CD4-positive, alpha-beta T cell treated with Interferon gamma for 1 hour (primary cell): ENCODE measurements at regions not wholly inside any gene's neighbourhood (a gene's known extent, or its start where the extent isn't known, plus 50 kb on each side); places are given as distances from the start of the nearest gene placed in this dataset.
A peak's percentile ranks its signal among the peaks of the same experiment; 100 is the strongest.
"Not testable (repeated sequence)": the region's sequence is repeated elsewhere in the genome, so short reads cannot be mapped to it uniquely, and the experiment has no call there.

Source experiments
- DNase-seq: peaks from one replicate; pipeline ENCODE4 v3.0.0-alpha.2; 2020

DNA sequence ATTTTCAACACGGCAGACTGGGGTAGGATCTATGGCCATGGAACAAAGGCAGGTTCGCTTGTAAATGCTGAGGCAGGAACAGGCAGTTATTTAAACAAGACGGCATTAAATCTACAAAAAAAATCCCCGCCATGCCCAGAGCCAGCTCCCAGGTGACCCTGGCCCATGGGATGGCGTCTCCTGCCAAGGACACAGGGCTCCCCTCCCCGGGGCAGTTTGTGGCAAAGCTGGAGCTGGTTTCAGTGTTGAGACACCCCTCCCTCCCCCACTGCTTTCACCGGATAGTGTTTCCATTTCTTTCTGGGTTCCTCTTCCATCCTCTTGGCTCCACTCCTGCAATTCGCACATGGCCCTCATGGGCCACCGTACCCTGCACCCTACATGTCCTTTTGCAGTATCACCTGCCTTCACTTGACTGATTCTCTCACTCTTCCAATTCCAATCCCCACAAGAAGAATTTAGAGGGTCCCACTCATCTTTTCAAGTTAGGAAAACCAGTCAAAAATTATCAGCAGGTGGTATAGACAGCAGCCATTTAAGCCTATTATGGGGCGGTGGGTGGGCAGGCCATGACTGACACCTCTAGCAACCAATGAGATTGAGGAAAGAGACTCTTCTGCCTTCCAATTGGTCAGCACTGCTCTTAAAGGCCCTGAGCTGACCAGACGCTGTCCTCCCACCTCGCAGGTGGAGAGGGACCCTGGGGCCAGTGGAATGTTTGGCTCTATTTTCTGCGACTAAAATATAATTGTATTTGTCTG lies 52.0 kb downstream of the OLIG1 start:
- no peak for DNase-seq

DNA sequence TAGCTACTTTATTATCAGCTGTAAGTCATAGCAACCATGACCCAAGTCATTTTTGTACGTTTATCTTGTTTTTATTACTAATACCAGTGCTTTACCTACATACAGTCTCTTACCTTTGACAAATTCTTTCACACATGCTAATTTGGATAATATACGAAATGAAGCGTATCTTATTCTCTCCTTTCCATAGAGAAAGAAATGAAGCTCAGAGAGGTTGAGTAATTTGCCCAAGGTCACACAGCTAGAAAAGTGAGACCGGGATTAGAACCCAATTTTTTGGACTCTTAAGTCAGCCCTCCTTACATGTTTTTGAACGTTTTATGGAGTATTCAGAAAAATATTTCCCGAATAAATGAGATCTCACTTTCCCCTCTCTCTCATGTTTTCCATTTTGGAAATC lies 52.6 kb downstream of the OLIG1 start:
- no peak for DNase-seq

DNA sequence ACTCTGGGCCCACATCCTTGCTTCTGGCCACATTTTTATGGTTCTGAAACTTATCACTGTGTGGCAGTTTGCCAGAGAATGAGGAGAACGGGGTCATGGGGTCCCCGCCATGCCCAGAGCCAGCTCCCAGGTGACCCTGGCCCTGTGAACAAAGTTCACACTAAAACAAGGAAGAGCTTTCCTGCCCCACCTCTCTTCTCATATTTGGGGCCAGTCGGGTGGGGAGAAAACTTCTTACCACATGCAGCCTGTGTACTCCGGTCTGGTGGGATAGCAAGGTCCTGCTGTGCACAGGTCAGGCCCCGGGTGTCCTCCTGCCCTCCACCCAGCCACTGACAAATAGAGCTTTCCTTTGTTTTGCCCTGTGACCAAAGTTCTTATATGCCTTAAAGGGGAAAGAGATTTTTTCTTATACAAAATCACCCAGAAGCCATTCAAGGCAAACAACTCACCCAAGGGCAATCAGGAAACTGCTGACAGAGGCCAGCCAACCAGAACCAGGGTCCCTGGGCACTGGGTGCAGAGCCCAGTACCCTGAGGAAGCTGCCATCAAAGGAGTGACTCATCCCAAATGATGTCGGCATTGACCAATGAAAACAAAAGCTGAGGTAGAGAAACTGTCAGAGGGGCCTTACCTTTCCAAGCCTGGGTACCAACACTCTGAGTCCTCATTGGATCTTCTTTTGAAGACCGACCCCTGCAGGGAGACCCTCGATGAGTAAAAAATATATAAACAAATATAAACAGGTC lies 53.6 kb downstream of the OLIG1 start:
- DNase-seq = no peak

DNA sequence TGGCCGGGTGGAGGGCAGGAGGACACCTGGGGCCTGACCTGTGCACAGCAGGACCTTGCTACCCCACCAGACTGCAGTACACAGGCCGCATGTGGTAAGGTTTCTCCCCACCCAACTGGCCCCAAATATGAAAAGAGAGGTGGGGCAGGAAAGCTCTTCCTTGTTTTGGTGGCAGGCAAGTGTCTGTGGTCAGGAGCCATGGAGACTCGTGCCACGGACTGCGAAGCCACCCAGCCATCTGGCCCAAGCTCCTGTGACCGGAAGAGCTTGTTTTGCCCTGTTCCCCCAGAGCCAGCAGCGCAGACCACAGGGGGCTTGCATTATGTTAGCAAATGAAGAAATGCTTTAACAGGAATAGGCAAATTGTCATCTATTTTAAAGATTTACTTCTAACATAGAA lies 54.9 kb downstream of the OLIG1 start:
- DNase-seq = no peak

DNA sequence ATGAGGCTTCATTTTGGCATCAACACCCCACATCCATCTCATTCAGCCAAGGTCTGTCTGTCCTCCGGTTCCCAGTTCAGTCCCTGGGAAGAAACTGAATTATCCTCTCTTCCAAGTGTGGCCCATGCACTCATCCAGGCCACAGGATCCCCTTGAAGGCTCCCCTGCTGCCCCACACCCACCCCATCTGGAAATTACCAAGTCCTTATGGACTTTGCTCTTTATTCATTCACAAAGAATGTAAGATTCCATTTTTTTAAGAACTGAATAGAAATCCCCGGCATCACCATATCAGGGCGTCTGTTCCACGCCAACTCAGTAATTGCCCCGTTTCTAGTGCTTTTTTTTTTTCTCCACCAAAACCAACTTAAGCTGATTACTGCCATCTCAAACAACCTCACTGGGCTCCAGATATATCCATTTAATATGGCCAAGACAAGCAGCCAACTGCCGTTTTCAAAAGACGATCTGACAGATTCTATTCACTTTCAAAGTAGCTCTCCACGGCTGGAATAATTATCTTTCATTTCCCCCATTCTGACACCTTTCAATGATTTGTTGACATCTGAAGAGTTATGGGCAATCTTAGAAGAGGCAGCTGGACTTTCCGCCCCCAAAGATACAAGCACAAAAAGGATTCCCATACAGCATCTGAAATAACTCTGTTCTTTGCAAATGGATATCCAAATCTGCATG lies 55.9 kb downstream of the OLIG1 start:
- DNase-seq = no peak

DNA sequence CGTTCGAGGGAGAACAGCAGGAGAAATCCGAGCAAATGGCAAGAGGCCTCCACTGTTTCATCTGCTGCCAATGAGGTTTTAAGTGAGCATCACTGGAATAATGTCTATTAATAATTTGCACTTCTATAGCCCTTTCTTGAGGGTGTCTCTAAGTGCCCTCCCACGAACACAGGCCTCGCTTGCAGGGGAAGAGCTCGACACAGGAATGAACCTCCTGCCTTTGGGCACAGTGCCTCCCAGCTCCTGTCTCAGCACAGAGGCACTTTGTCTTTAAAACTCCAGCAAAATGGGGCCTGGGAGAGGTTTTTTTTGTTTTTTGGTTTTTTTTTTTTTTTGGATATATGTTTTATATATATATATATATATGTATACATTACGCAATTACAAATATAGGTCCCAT lies 56.6 kb downstream of the OLIG1 start:
- no peak for DNase-seq

DNA sequence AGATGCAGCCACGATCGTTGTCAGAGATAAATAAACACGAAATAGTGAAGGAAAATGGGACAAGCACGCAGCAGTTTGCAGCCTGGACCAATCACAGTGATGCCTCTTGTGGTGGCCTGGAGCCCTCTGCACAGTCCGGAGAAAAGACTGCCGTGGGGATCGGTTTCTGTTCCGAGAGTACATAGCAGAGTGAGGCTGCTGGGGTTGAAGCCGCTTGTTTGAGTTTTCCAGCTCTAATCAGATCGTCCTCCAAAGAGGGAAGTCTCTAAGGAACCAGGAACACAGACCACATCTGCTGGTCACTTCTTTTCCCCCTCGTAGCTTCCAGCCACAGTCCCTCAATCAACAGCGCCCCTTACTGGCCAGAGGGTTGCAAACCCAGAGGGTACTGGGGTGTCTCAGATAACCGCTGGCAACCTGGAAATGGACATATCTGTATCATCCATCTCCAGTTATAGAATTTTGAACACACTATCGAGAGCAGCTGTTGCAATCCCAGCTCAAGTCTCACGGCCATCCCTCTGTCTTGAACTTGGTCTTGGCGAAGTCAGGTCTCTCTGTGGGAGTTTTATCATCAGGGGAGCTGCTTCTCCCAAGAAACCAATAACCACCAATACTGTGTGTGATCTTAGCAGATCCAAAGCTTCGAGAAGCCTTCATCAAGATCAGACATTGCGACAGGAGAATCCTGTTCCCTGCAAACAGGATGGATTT lies 57.4 kb downstream of the OLIG1 start:
- DNase-seq = peak; percentile 55

DNA sequence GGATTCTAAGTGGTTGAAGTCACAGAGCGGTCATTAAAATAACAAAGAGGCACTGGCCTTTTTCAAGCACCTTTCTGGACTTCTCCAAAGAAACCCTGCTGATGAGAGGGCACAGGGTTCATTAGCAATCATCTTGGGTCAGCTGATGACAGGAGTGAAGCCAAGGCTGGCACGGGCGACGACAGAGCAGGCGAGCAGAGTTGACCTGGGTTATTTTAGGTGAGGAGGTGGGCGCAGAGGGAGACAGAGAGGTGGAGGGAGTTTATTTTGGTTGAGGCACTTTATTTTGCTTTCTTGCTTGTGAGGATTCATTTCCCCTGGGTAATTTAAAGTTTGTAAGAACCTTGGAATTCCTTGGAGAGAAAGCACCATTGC lies 57.9 kb downstream of the OLIG1 start:
- DNase-seq = no peak

DNA sequence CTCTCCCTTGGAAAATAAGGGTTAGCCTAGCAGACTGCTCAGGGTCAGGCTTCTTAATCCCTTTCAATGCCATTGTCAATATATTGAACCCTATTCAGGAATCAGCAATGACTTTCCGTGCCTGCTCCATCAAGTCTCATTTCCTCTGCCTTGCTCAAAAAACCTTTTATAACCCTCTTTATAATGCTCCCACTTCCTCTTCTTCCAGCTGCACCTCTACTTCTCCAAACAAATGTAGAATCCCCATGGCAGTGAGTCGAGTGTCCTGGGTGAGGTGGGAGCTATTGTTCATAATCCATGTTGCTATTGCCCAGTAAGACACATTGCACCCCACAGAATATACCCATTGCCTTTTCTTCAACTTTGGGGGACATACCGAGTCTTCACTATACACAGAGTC lies 58.6 kb downstream of the OLIG1 start:
- no peak for DNase-seq

DNA sequence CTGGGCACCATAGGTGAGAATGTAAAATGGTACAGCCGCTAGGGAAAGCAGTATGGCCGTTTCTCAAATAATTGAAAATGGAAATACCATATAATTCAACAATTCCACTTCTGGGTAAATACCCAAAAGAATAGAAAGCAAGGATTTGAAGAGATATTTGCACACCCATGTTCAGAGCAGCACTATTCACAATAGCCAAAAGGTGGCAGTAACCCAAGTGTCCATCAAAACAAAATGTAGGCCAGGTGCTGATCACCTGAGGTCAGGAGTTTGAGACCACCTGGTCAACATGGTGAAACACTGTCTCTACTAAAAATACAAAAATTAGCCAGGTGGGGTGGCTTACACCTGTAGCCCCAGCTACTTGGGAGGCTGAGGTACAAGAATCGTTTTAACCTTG lies 62.1 kb downstream of the OLIG1 start:
- DNase-seq = no peak

DNA sequence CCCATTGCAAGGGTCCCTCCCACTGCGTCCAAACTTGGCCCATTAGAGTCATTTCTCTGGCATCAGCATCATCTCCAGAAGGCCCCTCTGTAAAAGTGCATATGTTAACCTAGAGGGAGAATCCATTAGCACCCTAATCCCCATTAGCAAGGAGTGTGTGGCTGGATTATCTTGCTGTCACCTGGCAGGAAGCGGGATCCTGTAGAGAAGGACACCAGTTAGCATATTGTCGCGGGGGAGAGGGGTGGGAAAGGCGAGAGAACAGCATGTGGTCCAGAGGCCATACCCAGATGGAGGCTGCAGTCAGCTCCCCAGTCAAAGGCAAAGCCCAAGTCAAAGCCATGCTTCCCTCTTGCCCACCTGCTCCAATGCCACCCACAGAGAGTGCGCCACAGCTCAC lies 64.0 kb downstream of the OLIG1 start:
- DNase-seq = no peak

DNA sequence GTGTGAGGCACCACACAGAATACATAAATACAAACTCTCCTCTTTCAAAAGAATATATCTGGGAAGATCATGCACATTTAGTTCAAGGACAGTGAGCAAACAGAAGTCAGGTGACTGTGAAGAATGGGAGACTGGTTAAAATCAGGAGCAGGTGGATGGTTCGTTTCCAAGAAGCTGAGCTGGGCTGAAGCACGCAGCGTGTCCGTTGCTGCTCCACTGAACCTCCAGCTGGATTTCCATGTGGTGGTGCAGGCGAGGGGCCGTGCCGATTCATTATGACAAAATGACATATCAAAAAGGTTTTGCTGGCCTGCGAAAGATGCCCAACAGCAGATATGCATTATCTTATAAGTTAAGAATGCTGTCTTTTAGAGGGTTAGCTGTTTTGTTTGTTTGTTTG lies 66.0 kb downstream of the OLIG1 start:
- DNase-seq = no peak

DNA sequence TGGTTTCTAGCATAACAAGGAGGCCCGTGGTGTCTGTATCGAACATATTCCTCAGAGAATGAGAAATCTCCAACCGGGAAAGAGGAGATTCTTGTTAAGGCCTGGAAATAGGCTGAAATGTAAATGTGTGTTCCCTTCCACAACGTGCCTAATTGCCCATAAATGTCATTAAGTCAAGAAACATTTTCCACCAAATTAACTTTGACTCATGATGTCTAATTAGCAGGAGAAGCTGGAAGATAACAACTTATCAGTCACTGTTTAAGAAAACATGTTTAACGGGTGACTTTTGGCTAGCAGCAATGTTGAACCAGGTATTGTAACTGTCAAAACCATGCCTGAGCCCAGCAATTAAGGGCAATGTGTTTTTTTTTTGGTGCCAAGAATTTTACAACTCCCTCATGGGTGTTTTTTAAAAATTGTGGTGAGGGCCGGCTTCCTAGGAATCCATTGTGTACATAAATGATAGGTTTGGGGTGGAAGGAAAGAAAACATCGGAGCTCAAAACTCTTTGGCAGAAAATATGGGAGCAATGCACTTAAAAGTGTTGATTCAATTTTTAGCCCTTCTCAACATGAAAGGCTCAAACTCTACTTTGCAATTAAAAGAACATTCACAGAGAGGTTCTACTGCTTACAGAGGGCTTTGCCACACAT lies 67.0 kb downstream of the OLIG1 start:
- DNase-seq = no peak

DNA sequence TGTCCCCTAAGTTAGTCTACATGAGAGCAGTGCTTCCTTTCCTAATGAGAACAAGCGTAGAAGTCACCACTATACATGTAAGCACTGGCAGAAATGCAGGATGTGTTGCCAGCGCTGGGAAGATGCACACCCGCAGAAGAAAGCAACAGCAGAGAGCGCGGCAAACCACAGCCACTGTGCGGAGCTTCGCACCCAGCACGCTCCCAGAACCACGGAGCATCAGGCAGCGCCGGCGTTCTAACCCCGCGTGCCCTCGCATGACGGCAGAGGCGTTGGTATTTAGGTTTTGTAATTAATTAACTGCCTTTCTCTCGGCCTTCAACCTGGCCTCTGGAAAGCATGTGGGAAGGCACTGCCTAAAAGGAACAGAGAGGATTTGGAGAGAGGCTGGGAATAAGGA lies 69.1 kb downstream of the OLIG1 start:
- no peak for DNase-seq

DNA sequence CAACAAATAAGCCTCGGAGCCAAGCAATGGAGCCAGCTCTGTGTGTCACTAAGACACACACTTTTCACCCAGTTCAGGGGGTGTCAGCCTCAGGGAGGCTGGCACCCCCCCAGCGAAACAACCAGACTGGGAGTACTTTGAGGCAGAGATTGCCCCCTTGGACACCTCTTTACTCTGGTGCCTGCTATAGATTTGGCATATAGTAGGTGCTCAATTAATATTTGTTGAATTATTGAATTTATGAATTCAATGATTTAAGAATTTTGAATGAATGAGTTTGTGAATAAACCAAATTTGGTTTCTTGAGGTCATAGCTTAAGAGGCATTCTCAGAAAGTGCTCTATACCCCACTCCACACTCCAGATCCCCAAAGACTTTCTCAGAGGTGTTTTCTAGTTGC lies 70.3 kb downstream of the OLIG1 start:
- DNase-seq = no peak

DNA sequence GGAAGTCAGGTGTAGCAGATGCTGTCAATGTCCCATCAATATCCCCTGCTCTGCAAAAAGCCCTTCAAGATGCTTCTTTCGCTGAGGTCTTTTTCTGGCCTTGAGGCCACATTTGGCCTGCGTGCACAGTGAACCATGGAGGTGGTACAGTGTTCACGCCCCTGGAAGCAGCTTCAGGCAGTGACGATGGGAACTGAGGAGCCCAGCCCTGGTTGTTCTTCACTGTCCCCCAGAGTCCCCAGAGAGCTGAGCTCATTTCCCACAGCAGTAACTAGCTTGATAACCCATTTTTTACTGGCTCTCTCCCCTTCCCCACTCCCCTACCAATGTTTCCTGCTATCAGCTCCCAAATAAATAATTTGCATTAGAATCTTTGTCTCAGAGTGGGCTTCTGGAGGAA lies 76.5 kb downstream of the OLIG1 start:
- no peak for DNase-seq

DNA sequence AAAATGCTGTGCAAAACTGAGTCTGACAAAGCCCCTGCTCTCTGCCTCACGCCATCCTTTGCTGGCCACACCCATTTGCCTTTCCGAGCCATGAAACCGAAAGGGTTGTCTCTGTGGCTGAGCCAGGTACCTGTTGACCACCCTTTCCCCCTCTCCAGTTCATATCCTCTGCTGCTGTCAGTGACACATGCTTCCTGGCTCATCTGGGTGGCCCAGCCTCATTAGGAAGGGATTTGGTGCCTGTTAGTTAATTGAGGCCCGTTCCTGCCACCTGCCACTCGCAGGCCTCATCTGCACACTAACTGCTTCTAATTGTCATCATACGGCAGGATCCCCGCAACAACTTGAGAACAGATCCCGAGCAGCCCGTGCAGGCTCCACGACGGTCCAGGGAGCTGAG lies 79.2 kb downstream of the OLIG1 start:
- DNase-seq = no peak

DNA sequence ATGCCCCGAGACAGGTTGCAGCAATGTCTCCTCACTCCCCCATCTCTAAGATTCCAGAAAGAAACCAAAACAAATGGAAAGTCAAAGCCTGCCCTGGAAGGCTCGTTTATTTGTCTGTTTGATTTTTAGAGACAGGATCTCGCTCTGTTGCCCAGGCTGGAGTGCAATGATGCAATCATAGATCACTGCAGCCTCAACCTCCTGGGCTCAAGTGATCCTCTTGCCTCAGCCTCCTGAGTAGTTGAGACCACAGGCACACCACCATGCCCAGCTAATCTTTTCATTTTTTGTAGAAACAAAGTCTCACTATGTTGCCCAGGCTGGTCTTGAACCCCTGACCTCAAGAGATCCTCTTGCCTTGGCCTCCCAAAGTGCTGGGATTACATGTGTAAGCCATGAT lies 78.8 kb upstream of the IFNAR2 start:
- DNase-seq = not testable (repeated sequence)

DNA sequence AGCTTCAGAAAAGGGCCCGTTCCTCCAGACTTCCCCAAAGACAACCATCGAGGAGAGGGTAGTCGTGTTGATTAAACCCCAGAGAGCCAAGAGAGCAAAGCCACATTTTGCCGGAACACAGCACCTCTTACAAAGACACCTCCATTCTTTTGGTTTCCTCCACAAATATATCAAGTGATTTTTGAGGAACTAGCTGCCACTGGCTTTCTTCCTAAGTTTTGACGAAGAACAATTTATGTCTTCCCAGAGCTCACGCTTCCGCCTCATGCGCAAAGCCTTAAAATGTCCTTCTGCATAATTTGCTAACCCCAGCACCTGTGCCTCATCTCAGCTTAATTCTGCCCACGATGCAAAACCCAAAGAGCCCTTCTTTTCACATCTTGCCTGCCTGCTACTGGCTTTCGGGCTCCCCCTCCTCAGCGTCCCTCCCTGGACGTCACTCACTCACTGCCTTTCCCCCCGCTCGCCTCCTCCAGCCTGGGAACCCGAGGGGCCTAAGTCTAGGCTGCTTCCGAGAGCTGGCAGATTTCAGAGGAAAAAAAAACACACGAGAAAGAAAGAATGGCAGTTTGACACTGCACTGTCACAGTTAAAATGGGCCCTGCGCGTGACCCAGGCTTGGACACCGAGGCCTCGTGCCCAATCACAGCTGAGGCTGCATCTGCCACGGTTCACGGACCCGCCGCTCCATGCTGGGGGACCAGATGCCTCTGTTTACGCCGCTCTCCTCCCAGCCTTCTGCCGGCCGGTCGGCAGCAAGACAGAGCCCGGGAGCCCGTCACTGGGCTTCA lies 77.6 kb upstream of the IFNAR2 start:
- DNase-seq = no peak

DNA sequence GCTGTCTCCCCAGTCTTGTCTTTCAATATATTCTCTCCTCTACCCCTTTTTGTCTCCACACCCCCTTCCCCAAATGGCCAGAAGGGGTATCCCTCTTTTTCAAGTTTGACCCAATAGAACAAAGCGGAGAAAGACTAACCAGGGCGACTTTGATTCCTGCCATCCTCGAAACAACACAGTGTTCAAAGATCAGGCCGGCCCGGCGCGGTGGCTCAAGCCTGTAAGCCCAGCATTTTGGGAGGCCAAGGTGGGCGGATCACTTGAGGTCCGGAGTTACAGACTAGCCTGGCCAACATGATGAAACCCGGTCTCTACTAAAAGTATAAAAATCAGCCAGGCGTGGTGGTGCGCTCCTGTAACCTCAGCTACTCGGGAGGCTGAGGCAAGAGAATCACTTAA lies 77.0 kb upstream of the IFNAR2 start:
- no peak for DNase-seq

DNA sequence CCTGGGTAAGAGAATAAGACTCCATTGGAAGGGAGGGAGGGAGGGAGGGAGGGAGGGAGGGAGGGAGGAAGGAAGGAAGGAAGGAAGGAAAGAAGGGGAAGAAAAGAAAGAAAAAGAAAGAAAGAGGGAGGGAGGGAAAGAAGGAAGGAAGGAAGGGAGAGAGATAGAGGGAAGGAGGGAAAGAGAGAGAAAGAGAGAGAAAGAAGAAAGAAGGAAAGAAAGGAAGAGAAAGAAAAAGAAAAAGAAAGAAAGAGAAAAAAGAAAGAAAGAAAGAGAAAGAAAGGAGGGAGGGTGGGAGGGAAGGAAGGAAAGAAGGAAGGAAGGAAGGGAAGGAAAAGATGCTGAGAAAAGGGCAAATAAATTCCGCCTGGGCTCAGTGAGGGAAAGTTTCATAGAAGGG lies 74.7 kb upstream of the IFNAR2 start:
- DNase-seq = no peak

DNA sequence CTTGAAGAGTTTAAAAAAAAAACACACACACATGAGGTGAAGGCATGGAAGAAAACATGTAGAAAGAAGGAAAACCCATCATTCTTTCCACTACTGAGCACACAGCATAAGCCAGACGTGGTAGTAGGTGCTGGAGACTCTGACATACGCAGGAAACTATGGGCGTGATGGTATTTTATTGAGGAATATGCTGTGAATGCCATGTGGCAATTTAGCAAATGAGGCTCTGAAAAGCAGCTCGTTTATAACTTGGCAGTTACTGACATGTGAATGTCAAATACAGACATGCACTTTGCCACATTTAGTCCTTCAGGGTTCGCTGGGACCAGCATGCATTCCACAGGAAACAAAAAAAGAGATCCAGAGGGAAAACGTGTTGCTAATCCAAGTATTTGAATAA lies 74.3 kb upstream of the IFNAR2 start:
- no peak for DNase-seq
